ENCODE measurements at regions not wholly inside any gene's neighbourhood (a gene's known extent, or its start where the extent isn't known, plus 50 kb on each side); places are given as distances from the start of the nearest gene placed in this dataset.

DNA sequence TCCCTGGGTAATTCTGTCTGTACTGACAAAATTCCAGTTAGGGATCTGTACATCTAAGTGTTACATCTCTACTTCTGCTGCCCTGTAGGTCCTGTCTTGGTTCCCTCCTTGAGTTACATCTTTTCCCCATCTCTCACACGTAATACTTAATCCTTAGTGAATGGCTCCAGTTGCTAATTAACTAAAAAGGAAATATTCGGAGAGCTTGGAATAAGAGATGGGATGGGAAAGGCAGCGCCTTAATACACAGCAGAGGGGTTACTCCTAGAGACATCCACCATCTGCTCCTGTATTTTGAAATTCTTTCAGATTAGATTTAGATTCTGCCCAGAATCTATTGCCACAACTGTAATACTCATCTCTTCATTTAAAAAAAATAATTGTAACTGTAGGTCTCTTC lies 384.0 kb downstream of the SAMD5 start:
- ATAC-seq, result no peak
- TF ChIP-seq, protein P1, sequence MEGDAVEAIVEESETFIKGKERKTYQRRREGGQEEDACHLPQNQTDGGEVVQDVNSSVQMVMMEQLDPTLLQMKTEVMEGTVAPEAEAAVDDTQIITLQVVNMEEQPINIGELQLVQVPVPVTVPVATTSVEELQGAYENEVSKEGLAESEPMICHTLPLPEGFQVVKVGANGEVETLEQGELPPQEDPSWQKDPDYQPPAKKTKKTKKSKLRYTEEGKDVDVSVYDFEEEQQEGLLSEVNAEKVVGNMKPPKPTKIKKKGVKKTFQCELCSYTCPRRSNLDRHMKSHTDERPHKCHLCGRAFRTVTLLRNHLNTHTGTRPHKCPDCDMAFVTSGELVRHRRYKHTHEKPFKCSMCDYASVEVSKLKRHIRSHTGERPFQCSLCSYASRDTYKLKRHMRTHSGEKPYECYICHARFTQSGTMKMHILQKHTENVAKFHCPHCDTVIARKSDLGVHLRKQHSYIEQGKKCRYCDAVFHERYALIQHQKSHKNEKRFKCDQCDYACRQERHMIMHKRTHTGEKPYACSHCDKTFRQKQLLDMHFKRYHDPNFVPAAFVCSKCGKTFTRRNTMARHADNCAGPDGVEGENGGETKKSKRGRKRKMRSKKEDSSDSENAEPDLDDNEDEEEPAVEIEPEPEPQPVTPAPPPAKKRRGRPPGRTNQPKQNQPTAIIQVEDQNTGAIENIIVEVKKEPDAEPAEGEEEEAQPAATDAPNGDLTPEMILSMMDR (IDR thresholded peaks at IDR 0.05), result no peak
- Histone ChIP-seq H3K4me1 (no peaks in the 10 kb centered on the region), H3K9me3 (no peaks in the 10 kb centered on the region), H3K4me3 (no peak overlapping the region), H3K36me3 (ENCODE audit: insufficient read depth in 1 of 2, low read depth in 1 of 2) (no peaks in the 10 kb centered on the region), H3K27ac (no peak overlapping the region), H3K27me3 (ENCODE audit: insufficient read depth in 3 of 3, low read length in 2 of 3) (no peaks in the 10 kb centered on the region)
- WGBS, 3 donors, result 64 to 75% (median 67%) methylated on average over 3 of the region's 3 CpGs
- intact Hi-C loops (cut with DNase I), result no loop called here
- no peak for DNase-seq

DNA sequence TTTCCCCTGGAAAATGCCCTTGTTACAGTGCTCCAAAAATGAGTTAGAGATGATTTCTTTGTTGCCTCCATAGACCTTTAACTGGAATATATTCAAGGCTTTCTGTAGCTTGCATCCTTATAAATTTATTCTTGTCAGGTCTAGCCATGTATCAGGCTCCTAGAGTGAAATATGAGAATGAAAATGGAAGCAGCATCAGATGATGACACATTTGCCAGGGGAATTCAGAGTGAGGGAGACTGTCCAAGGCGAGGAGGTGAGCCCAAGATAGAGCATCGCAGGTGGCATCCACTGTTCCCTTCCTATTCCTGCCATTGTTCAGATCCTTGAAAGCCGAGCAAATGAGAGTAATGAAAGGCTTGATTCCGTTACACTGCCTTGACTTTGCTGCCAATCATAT lies 386.8 kb downstream of the SAMD5 start:
- ATAC-seq (no peak), DNase-seq (no peak)
- H3K9me3 ChIP-seq, result no peaks in the 10 kb centered on the region
- TF ChIP-seq, protein P1 (IDR thresholded peaks at IDR 0.05), result no peak
- no peak overlapping the region for H3K4me3 ChIP-seq
- no peaks in the 10 kb centered on the region for H3K4me1 ChIP-seq
- no peaks in the 10 kb centered on the region for H3K36me3 ChIP-seq (ENCODE audit: insufficient read depth in 1 of 2, low read depth in 1 of 2)
- no peaks in the 10 kb centered on the region for H3K27me3 ChIP-seq (ENCODE audit: insufficient read depth in 3 of 3, low read length in 2 of 3)
- WGBS, 3 donors, result 68 to 85% (median 70%) methylated on average over 4 of the region's 4 CpGs
- intact Hi-C loops (cut with DNase I), result no loop called here
- no peak overlapping the region for H3K27ac ChIP-seq

DNA sequence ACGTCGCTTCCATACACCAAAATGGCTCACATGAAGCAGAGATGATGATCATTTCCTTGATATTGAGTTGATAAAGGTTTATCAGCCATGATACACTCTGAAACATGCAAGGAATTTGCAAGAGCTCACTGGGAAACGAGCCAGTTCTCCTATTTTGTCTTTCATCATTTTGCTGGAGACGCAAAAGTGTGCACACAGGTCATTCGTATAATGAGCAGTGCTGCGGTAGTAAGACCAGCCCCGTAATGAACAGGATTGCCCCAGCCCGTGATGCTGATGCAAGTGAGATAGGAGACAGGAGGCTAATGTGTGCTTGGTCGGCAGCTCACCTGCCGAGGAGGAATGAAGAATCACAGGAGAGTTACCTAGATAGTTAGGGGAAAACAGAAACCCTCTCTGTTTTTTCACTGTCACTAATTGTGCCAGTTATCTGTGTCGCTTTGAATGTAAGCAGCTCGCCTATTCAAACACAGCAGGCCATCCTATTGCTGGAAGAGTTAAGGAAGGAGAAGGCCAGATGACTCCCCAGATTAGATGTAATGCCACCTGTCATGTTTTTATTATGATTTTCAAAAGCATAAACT lies 391.8 kb downstream of the SAMD5 start:
- Histone ChIP-seq H3K27me3 (ENCODE audit: insufficient read depth in 3 of 3, low read length in 2 of 3) (no peaks in the 10 kb centered on the region), H3K9me3 (no peaks in the 10 kb centered on the region), H3K4me3 (no peak overlapping the region), H3K4me1 (no peaks in the 10 kb centered on the region), H3K36me3 (ENCODE audit: insufficient read depth in 1 of 2, low read depth in 1 of 2) (no peaks in the 10 kb centered on the region), H3K27ac (no peak overlapping the region)
- DNase-seq (no peak), ATAC-seq (no peak)
- 80 to 86% (median 82%) methylated on average over 12 of the region's 12 CpGs for WGBS, 3 donors
- intact Hi-C loops (cut with DNase I), result no loop called here
- TF ChIP-seq, protein P1 (IDR thresholded peaks at IDR 0.05), result no peak

DNA sequence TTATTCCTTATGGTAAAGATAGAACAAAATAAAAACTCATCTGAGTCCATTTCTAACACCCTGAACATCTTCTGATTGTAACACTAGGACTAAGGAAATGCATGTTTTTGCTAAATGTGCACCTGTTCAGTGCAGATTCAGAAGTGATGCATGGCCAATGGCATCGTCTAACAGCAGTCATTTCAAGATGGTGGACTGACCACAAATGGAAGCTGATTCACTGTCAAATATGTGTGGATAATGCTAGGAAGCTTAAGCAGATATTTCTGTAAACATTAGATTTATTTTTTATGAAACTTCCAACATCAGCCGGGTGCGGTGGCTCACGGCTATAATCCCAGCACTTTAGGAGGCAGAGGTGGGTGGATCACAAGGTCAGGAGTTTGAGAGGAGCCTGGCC lies 394.8 kb downstream of the SAMD5 start:
- DNase-seq, result no peak
- no peaks in the 10 kb centered on the region for H3K27me3 ChIP-seq (ENCODE audit: insufficient read depth in 3 of 3, low read length in 2 of 3)
- ATAC-seq, result no peak
- no peaks in the 10 kb centered on the region for H3K9me3 ChIP-seq
- H3K36me3 ChIP-seq (ENCODE audit: insufficient read depth in 1 of 2, low read depth in 1 of 2), result no peaks in the 10 kb centered on the region
- H3K4me1 ChIP-seq, result no peaks in the 10 kb centered on the region
- WGBS, 3 donors, result 67 to 81% (median 69%) methylated on average over 4 of the region's 4 CpGs
- no peak overlapping the region for H3K27ac ChIP-seq
- no peak overlapping the region for H3K4me3 ChIP-seq
- intact Hi-C loops (cut with DNase I), result no loop called here
- TF ChIP-seq, protein P1 (IDR thresholded peaks at IDR 0.05), result no peak

DNA sequence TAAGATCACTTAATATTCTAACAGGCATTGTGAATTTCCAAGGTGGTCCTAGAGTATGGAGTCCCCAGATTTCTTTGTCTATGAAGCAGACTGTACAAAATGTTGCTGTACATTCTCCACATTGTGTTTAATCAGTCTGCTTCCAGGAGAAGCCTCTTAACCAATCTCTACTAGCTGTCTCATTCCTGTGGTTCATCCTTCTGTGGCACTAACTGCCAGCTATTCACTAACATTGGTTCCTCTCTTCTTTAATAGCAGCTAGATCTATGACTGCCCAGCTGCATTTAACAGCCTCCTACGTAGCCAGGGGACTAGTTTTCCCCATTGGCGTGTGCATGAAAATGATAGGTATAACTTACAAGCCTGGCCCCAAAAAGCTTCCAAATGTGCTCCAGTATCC lies 395.4 kb downstream of the SAMD5 start:
- Histone ChIP-seq H3K27me3 (ENCODE audit: insufficient read depth in 3 of 3, low read length in 2 of 3) (no peaks in the 10 kb centered on the region), H3K4me3 (no peak overlapping the region), H3K9me3 (no peaks in the 10 kb centered on the region), H3K36me3 (ENCODE audit: insufficient read depth in 1 of 2, low read depth in 1 of 2) (no peaks in the 10 kb centered on the region), H3K4me1 (no peaks in the 10 kb centered on the region), H3K27ac (no peak overlapping the region)
- intact Hi-C loops (cut with DNase I), result no loop called here
- no peak for DNase-seq
- 90 to 93% (median 93%) methylated on average over 2 of the region's 2 CpGs for WGBS, 3 donors
- ATAC-seq, result no peak
- TF ChIP-seq, protein P1 (IDR thresholded peaks at IDR 0.05), result no peak
